Pons (tissue), 1 donor: ENCODE measurements at regions not wholly inside any gene's neighbourhood (a gene's known extent, or its start where the extent isn't known, plus 50 kb on each side); places are given as distances from the start of the nearest gene placed in this dataset.
"Not testable (repeated sequence)": the region's sequence is repeated elsewhere in the genome, so short reads cannot be mapped to it uniquely, and the experiment has no call there.

ENCODE experiments used
- DNase-seq: peaks from one replicate; pipeline ENCODE4 v3.0.0-alpha.2; 2016; ENCODE audit warnings: low spot score

DNA sequence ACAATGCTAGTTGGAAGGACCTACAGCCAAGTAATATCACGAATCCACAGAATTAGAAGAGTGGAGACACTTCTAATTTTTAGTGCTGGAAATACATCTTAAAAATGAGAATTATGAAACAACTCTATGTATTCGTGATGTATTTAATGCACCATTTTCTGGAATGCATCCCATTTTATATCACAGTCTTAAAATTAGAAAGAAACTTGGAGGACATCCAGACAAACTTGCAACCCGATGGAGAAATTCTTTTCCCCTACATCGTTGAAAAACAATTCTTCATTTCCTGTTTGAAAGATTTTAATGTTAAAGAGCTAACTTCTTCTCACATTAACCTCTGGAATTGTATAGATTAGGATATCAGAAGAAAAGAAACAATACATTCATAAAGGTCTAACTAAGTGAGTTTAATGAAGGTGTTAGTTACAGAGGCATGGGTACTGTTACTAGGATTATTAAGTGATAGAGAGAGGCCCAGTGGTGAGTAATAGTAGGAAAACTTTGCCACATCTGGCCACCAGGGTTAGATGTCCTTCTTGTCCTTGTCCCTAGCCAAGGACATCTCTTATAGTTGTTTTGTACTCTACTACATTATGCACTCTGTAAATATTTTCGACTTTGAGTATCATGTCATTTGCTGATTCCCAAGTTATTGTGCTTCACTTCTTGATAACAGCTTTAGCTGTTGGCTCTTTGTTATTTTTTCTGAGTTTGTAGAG, 502.4 kb upstream of the PTCHD4 start:
- no peak for DNase-seq

GRCh38 chr6:48611332-48611731, 500.3 kb upstream of the PTCHD4 start:
- DNase-seq: no peak

DNA sequence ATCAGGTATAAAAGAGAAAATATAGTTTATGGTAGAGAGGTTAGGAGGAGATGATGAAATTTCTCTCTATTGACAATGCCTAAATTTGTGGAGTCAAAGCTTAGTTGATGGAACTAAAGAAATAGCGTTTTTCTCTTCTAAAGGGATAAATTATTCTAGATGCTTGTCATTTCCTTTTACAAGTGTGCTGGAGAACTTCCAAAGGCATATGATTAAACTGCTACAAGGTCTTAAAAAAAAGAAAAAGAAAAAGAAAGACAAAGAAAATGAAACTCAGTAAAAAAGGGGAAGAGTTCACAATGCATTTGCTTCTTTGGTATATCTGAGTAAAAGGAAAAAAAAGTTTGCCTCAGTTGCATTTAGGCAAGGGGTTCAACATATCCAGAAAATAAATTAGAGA, 499.8 kb upstream of the PTCHD4 start:
- no peak for DNase-seq

DNA sequence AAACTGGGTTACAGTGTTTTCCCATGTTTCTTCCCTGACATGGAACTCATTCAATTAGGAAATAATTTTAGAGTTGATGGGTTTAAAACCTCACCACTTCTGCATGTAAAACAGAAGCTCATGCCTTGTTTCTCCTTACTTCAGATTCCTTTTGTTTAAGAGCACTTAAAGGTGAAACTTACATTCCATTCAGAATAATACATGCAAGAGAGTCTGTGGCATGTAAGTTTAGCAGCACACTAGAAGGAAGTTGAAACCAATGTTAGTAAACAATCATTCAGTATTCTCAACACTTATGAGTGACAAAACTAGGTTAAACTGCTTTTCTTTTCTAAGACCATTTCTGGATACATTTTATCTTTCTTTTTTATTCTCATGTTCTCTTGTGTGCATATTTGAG, 495.6 kb upstream of the PTCHD4 start:
- DNase-seq: no peak

- no peak for DNase-seq
These were observed 487.0 kb upstream of the PTCHD4 start for GRCh38 chr6:48597951-48598350.

DNA sequence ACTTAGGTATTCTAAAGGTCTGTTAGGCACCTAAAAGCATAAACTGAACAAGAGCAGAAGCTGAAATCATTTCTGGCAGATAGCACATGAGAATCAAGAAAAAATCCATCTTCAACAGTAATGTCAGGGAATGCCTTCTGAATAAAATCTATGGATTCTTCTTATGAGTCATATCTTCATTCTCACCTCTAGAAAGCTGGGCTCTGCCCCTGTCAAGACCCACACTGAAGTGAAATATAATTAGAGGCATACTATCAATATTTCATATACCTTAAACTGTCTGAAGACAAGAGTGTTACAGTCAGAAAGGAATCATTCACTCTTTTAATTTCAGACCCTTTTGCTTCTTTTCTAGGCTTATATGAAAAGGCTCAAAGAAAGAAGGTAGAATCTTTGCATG, 485.8 kb upstream of the PTCHD4 start:
- no peak for DNase-seq

DNA sequence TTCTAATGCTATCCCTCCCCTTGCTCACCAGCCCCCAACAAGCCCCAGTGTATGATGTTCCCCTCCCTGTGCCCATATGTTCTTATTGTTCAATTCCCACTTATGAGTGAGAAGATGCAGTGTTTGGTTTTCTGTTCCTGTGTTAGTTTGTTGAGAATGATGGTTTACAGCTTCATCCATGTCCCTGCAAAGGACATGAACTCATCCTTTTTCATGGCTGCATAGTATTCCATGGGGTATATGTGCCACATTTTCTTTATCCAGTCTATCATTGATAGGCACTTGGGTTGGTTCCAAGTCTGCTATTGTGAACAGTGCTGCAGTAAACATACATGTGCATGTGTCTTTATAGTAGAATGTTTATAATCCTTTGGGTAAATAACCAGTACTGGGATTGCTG, 480.2 kb upstream of the PTCHD4 start:
- DNase-seq: not testable (repeated sequence)

- no peak for DNase-seq
These were observed 473.8 kb upstream of the PTCHD4 start for GRCh38 chr6:48584846-48585245.

- no peak for DNase-seq
These were observed 459.7 kb upstream of the PTCHD4 start for GRCh38 chr6:48570656-48571055.

DNA sequence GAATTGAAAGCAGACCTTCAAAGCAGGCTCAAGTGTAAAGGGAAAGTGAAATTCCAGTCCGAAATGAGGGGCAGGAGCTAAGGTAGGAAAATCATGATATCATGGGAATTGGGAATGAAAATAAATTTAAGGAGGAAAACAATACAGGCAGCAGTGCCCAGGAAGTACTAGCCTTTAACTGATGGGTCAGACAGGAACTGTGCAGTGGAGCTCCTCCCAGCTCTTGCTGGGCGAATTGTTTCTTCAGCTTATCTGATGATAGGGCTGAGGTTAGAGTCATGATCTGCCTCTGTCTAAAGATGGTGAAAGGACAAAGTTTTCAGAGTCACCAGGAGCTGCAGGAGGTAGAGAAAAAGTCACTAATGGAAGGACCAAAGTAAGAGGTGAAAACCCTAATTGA, 457.9 kb upstream of the PTCHD4 start:
- DNase-seq: no peak

GRCh38 chr6:48567016-48567415, 456.0 kb upstream of the PTCHD4 start:
- DNase-seq: no peak

DNA sequence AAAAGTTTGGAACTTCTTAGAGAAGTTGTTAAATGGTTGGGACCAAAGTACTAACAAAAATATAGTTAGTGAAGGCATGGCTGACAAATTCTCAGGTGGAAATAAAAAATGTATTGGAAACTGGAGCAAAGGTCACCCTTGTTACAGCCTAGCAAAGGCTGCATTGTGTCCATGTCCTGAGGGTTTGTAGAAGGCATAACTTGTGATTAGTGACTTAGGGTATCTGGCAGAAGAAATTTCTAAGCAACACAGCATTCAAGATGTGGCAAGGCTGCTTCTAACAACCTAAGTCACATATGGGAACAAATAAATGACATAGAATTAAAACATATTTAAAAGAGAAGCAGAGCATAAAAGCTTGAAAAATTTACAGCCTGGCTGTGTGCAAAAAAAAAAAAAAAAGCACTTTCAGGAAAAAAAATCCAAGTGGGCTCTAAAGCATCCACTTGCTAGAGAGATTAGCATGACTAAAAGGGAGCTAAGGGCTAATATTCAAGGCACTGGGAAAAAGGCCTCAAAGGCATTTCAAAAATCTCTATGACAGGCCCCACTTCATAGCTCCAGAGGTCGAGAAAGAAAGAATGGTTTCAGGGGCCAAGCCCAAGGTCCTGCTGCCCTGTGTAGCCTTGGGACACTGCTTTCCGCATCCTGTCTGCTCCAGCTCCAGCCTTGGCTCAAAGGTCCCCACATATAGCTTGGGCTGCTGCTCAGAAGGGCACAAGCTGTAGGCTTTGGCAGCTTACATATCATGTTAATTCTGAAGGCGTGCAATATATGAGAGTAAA, 453.2 kb upstream of the PTCHD4 start:
- DNase-seq: no peak

GRCh38 chr6:48563433-48563832, 452.4 kb upstream of the PTCHD4 start:
- no peak for DNase-seq

DNA sequence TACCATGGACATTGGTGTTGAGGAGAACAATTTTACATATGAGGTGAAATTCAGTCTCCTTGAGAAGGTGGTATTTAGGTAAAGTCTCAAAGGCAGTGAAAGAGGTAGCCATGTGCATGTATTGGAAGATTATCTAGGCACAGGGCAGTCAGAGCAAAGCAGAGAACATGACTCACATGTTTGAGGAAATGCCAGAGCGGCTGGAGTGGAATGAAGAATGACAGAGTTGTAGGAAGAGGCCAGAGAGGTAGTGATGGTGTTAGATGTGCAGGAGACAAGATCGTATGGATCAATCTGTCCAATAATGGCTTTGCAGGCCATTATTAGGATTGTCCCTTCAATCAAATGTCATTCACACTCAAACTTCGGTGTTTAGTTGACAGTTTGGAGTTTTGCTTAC, 449.4 kb upstream of the PTCHD4 start:
- DNase-seq: no peak

DNA sequence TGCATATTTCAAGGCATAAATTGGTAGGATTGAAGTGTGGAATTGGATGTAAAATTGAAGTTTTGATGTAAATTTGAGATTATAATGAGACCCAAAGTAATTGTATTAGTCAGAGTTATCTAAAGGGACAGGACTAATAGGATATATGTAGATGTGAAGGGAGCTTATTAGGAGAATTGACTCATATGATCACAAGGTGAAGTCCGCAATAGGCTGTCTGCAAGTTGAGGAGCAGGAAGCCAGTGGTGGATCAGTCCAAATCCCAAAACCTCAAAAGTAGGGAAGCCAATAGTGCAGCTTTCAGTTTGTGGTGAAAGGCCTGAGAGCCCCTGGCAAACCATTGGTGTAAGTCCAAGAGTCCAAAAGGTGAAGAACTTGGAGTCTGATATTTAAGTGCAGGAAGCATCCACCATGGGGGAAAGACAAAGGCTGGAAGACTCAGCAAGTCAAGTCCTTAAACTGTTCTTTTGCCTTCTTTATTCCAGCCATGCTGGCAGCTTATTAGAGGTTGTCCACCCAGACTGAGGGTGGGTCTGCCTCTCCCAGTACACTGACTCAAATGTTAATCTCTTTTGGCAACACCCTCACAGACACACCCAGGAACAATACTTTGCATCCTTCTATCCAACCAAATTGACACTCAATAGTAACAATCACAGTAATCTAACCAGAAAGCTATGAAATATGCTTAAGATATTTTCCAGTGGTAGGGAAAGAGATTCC, 442.6 kb upstream of the PTCHD4 start:
- no peak for DNase-seq

- no peak for DNase-seq
These were observed 441.9 kb upstream of the PTCHD4 start for GRCh38 chr6:48552905-48553304.

DNA sequence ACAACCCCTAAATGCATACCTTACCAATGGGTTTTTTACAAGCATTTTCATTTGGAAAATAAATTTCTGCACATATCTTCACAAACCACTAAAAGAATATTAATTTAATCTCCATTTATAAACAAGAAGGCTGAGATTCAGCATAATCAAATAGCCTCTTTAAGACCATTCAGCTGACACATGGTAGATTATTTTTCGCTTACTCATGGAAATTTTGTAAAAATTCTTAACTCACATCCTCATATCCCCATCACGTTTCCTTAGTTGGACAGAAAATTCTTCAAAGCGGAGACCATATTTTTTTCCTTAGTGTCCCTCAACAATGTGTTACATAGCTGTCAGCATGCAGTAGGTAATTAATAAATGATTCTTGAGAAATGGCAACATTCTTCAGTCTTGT, 439.6 kb upstream of the PTCHD4 start:
- DNase-seq: no peak

- DNase-seq: no peak
These were observed 431.2 kb upstream of the PTCHD4 start for GRCh38 chr6:48542191-48542590.

- no peak for DNase-seq
These were observed 430.7 kb upstream of the PTCHD4 start for GRCh38 chr6:48541649-48542048.

DNA sequence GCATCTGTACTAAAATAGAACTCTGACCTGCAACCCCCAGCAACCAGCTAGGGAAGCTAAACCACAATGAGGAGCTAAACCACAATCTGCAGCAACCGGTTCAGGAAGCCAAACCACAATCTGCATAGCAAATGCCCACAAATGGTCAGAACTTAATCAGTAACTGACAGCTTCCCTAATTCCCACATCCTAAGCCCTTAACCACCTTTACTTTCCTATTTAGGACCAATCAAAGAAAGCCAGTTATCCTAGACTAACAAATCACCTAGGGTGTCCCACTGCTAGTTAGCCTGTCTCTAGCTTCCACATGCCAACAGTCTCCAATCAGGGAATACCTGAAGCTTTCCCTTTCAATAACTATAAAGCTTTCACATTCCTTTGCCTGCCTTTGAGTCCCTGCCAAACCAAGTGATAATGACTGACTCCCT, 424.6 kb upstream of the PTCHD4 start:
- no peak for DNase-seq

DNA sequence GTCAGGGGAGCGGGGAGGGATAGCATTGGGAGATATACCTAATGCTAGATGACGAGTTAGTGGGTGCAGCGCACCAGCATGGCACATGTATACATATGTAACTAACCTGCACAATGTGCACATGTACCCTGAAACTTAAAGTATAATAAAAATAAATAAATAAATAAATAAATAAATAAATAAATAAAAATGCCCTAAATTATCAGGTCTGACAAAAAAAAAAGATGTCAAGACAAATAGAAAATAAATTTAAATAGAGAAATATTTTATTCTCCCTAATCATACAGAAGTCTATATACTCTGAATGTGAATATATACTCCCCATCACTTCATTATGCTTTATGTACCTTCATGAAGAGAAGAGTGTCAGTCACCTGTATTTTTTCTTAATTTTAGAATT, 420.0 kb upstream of the PTCHD4 start:
- DNase-seq: not testable (repeated sequence)

GRCh38 chr6:48525849-48526248, 414.9 kb upstream of the PTCHD4 start:
- DNase-seq: no peak

DNA sequence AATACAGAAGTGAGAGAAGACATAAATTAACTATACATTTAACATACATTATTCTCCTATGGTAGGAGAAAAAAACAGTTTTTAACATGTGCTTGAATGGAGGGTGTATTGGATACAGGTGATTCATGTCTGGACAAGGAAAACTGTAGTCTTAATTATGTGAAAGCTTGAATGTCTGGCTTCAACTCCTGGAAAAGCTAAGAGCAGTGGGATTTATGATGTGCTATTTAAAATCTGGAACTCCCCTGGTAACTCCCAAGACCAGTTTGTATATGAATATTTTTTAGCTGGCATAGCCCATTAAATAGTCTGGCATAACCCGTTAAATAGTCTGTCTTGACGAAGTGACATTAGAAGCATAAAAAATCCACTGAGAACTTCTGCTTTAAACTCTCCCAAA, 410.0 kb upstream of the PTCHD4 start:
- no peak for DNase-seq
